ENCODE measurements at regions not wholly inside any gene's neighbourhood (a gene's known extent, or its start where the extent isn't known, plus 50 kb on each side); places are given as distances from the start of the nearest gene placed in this dataset.
"Not testable (repeated sequence)": the region's sequence is repeated elsewhere in the genome, so short reads cannot be mapped to it uniquely, and the experiment has no call there.

DNA sequence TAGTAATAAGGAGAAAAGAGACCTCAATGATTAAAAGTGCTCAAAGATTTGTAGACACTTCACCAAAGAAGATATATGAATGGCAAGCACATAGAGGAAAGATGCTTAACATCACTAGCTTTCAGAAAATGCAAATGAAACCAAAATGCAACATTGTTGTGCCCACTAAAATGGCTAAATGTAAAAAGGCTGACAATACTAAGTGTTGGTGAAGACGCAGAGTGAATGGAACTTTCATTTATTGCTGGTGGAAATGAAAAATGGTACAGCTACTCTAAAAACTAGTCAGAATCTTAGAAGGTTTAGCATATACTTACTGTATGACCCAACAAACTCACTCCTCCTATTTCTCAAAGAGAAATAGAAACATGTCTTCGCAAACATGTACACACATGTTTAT is 212.9 kb upstream of the PITRM1 start:
- no peak for DNase-seq (ENCODE audit: low read depth in 3 of 3)

DNA sequence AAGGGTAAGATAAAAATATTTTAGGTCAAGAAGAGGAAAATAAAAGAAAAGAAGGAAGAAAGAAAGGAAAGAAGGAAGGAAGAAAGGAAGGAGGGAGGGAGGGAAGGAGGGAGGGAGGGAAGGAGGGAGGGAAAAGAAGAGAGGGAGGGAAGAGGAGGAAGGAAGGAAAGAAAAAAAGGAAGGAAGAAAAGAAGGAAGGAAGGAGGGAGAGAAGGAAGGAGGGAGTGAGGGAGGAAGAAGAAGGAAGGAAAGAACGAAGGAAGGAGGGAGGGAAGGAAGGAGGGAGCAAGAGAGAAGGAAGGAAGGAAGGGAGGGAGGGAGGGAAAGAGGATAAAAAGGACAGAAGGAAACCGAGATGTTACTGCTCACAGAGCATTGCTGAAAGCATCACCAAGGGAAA is 209.5 kb upstream of the PITRM1 start:
- DNase-seq (ENCODE audit: low read depth in 3 of 3), result no peak

DNA sequence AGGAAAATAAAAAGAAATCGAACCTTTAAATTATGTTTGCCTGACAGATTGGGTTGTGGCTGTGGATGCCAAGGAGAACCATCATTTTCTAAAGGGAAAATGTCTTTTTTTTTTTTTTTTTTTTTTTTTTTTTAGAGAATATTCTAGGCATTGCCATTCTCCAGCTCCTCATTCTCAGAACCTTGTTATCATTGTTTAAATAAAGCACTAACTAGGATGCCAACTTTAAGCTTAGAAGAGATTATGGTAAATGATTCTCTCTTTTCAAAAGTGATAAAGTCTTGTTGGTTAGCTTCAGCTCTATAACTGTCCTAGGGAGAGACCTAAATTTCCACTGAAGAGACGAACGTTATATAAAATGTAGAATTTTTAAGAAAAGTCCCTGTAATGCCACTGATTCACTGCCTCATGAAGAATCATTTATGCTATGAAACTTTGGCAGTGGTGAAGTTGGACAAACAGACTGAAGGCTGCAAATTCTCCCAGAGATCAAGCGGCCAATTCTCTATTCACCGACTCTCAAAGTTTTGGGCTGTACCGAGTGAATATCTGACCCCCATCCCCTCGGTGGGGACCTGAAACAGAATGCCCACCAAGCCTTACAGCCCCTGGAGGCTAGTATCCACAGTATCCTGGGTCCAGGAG is 207.9 kb upstream of the PITRM1 start:
- no peak for DNase-seq (ENCODE audit: low read depth in 3 of 3)

DNA sequence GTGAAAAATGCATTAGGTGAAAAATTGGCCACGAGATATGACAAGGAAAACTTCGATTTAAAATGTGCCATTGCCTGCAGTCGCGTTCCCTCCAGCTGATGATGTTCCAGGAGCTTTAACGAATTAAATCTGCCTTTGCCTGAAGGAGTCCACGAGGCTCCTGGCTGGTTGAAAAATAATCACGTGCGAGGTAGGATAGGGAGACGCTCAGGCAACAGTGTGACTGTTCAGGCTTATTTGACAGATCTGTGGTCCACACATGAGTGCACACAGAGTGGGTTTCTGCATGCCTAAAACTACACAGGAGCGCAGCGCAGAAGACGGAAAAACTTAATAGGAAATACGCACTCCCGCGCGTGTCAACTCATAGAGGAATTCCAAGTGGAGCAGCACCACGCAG is 204.0 kb upstream of the PITRM1 start:
- DNase-seq (ENCODE audit: low read depth in 3 of 3), result no peak

DNA sequence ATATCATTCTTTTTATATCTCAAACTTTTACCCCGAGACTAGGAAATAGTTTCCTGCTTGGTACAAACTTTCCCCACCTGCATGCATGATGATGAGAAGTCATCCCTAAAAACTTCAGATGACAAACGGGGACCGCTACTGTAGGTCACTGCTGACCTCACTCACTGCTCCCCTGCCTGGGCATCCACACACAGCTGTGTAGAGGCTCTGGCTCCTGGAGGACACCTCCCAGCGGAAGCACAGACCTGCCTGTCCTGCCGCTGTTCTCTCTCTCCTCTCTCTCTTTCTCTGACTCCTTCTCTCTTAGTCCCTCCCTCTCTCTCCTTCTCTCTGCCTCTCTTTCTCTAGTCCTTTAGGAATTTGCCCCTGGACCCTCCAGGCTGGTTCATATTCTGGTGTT is 202.9 kb upstream of the PITRM1 start:
- DNase-seq (ENCODE audit: low read depth in 3 of 3), result no peak

DNA sequence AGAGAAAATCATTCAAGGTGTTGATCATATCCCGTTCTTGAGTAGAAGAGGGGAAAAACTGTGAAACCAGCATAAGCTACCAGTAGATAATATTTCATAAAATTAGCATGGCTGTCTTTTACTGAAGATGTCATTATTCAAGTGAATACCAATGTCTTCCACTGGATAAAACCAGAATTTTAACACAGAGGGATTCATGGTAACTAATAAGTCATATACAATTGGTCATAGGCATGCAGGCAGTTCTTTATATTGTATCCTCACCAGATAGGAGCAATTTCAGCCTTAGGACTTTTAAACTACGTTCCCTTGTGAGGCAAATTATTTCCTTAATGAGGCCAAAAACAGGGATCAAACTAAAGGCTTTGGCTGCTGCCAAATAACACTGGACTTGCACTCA is 202.3 kb upstream of the PITRM1 start:
- no peak for DNase-seq (ENCODE audit: low read depth in 3 of 3)

DNA sequence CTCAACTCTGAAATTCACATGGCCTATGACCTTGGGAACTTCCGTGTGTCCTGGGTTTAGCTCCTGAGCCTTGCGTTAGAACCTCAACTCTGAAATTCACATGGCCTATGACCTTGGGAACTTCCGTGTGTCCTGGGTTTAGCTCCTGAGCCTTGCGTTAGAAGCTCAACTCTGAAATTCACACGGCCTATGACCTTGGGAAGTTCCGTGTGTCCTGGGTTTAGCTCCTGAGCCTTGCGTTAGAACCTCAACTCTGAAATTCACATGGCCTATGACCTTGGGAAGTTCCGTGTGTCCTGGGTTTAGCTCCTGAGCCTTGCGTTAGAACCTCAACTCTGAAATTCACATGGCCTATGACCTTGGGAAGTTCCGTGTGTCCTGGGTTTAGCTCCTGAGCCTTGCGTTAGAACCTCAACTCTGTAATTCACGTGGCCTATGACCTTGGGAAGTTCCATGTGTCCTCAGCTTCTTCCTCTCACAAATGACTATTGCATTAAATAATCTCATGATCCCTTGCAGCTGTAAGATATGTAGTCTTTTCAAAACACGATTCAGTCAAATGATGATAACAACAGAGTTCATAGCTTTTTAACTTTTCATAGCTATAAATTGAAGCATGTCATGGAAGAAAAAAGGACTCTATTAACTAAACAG is 200.9 kb upstream of the PITRM1 start:
- not testable (repeated sequence) for DNase-seq (ENCODE audit: low read depth in 3 of 3)

DNA sequence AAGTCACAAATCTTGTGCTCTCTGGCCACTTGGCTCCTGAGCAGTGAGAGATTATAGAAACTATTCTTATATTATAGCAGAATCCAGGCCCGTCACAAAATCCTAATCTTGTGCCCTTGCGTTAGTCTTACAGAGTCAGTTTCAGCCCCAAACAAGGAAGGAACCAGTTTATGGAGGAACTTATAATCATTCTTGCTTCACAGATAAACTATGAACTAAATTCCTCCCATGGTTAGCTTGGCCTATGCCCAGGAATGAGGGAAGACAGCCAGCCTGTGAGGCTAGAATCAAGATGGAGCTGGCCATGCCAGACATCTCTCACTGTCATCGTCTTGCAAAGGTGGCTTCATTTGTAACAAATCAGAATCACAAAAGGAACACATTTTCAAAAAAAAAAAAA is 199.7 kb upstream of the PITRM1 start:
- DNase-seq (ENCODE audit: low read depth in 3 of 3), result no peak

DNA sequence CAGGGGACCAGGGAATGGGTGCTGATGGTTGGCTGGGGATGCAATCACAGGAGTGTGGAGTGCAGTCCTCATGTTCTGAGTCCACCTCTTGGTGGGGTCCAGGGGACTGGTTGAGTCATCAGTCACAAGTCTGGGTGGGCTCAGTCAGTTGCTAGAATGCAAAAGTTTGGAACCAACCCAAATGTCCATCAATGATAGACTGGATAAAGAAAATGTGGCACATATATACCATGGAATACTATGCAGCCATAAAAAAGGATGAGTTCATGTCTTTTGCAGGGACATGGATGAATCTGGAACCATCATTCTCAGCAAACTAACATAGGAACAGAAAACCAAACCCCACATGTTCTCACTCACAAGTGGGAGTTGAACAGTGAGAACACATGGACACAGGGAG is 199.0 kb upstream of the PITRM1 start:
- DNase-seq (ENCODE audit: low read depth in 3 of 3), result not testable (repeated sequence)

DNA sequence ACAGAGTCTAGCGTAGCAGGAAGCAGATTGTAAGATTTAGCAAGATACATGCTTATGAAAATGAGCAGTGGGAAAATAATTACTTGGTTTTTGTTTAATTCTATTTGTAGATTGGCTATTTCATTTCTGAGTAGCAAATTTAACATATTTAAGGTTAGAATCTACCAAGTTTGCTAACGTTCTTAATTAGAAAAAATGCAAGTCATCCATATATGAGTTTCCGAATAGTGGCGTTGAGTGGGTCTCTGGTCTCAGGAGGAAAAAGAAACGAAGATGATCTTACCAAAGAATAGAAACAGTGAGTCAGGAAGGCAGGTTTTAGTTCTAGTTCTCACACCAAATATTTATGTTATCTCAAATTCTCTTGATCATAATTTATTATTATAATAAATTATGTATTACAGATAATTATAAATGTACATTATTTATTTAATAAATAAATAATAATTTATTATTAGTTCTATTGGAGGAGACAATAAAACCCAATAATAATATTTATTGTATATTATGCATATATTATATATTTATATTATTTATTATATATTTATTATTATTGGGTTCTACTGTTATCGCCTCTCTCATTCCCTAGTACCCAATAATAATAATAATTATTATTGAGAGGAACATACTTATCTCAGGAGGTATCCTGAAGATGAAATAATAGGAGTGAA is 194.3 kb upstream of the PITRM1 start:
- DNase-seq (ENCODE audit: low read depth in 3 of 3), result no peak

DNA sequence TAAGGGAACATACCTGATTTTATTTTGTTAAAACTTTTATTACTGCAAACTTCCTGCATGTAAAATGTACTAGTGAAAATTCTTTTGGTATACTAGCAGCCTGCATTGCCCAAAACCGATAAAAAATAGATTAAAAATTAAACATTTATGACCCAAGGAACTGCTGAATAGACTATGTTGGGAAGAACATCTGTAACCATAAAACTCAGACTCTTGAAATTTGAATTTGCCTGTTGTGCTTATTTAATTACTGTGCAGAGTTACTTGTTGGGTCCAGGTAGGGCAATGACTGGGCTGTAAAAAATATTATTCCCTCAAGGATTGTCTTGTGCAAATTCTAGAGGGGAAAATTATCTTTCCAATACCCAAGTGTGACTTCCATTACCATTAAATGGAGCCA is 193.5 kb upstream of the PITRM1 start:
- no peak for DNase-seq (ENCODE audit: low read depth in 3 of 3)

DNA sequence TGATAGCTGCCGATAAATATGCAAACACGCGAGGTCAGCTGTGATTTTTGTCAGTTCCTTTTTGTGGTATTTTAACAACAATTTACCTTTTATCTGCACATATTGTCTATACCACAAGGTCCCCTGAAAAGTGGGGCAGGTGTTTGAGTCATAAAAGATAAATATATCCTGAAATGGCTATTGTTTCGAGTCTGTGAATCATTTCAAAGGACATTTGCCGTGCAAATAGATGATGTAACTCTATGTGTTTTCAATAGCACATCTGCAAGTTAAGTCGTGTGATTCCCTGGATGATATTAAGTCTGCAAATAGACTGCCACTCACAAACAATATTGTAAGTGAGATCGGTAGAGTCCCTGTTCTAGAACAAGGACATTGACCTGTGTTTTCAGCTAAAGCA is 193.0 kb upstream of the PITRM1 start:
- DNase-seq (ENCODE audit: low read depth in 3 of 3), result no peak

DNA sequence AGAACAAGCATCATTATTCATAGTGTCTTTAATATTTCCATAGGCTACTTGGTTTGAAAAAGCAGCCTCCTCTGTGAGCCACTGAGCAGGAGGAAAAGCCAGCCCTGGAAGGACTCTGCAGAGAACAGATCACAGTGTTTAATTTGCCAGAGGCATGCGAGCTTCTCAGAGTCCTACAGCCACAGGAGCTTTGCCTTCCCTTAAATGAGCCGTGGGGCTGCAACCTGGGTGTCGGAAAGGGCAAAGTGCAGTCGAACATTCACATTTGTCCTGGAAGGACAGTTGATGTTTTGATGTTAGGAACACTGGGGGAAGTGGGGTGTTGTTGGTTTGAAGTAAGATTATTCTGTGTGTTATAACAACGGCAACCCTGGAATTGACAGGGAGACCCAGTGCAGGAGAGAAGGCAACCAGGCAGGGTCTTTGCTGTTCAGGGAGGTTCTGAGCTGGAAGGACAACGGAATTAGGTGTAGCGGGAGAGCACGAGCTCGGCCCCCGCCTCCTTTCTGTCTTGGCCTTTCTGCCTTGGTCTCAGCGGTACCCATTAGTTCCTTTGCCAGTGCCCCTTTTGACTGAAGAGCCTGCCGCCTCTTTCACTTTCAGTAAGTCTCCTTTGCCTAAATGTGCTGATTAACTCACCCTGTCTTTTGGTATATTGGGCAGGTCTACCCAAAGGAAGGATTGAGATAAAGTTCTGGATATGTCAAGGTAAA is 192.3 kb upstream of the PITRM1 start:
- DNase-seq (ENCODE audit: low read depth in 3 of 3), result no peak

DNA sequence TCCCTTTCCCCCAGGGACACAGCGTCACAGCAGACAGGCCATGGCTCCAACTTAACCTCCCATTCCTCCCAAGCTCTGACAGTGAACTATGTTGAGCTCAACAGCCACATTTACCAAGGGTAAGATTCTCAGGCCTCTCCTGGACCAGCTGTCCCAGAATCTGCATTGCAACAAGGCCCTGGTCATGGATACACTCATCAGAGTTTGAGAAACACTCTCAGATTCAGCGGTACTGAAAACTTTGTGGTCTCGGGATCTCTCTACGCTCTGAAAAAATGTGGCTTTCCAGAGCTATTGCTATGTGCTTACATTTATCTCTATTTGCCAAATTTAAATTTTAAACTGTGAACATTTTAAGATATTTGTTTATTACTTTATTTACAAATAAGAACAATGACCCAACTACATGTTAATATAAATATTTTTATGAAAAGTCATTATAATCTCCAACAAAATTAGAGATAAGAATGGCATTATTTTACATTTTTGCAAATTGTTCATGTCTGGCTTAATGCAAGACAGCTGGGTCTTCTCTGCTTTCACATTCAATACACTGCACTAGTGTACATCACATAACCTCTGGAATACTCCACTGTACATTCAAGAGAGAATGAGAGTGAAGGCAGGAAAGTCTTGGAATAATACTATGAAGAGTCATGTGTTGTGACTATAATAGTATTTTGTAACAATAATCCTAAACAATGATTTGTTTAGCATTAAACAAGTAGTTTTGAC is 190.9 kb upstream of the PITRM1 start:
- no peak for DNase-seq (ENCODE audit: low read depth in 3 of 3)

DNA sequence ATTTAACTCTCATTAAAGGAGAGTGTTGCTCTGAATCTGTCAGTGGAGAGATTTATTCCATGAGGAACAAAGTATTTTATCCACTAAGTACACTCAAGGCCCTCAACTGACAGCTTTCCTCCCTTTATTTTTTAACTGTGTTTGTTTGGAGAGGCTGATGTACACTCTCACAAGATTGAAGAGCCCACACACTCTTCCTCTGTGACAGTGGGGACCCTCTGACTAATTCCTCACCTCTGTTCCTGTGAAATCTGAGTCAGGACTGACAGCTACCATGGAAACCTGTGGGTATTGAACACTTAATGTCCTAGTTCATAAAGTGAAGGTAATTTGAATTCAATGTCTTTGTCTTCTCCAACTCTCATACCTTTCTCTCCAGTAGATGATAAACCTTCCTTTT is 189.8 kb upstream of the PITRM1 start:
- no peak for DNase-seq (ENCODE audit: low read depth in 3 of 3)

DNA sequence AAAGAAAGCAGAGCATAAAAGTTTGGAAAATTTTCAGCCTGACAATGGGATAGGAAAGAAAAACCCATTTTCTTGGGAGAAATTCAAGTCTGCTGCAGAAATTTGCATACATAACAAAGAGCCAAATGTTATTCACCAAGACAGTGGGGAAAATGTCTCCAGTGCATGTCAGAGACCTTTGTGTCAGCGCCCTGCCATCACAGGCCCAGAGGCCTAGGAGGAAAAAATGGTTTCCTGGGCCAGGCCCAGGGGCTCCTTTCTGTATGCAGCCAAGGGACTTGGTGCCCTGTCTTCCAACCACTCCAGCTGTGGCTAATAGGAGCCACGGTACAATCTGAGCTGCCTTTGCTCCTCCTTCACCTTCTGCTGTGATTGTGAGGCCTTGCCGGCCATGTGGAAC is 189.1 kb upstream of the PITRM1 start:
- no peak for DNase-seq (ENCODE audit: low read depth in 3 of 3)

DNA sequence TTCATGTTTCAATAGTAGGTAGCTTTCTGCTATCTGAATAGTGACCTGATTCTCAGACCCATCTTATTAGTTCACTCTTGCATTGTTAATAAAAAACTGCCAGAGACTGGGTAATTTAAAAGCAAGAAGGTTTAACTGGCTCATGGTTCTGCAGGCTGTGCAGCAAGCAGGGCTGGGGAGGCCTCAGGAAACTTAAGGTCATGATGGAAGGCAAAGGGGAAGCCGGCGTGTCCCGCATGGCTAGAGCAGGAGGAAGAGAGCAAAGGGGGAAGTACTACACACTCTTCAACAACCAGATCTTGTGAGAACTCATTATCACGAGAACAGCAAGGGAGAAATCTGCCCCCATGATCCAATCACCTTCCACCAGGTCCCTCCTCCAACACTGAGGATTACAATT is 185.2 kb upstream of the PITRM1 start:
- DNase-seq (ENCODE audit: low read depth in 3 of 3), result no peak

DNA sequence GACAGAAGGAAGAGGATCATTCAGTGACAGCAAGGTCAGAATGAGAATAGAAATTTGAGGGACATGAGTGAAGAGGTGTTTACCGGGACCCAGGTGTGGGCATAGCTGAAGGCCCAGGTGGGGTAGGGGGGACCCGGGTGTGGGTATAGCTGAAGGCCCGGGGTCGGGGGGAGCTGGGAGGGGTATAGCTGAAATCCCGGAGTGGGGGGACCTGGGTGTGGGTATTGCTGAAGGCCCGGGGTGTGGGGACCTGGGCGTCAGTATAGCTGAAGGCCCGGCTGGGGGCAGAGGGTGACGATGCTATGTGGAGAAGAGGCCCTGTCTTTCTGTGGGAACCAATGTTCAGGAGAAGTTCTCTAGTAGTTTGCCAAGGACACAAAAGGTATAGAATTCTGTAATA is 183.0 kb upstream of the PITRM1 start:
- DNase-seq (ENCODE audit: low read depth in 3 of 3), result no peak

DNA sequence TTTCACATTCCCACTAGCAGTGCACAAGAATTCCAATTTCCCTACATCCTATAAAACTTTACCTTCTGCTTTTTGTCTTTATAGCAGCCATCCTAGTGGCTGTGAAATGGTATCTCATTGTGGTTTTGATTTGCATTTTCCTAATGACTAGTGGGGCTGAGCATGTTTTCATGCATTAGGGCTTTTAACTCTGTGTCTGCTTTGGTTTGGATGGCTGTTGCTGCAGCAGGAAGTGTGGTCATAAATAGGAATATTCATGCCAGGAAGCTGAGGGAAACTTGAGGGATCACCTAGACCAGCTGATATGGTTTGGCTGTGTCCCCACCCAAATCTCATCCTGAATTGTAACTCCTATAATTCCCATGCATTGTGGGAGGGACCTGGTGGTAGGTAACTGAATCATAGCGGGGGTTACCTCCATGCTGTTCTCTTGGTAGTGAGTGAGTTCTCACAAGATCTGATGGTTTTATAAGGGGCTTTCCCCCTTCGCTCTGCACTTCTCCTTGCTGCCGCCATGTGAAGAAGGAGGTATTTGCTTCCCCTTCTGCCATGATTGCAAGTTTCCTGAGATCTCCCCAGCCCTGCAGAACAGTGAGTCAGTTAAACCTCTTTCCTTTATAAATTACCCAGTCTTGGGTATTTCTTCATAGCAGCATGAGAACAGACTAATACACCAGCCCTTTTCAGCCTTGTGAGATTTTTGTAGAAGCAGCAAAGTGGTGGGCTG is 181.8 kb upstream of the PITRM1 start:
- no peak for DNase-seq (ENCODE audit: low read depth in 3 of 3)

DNA sequence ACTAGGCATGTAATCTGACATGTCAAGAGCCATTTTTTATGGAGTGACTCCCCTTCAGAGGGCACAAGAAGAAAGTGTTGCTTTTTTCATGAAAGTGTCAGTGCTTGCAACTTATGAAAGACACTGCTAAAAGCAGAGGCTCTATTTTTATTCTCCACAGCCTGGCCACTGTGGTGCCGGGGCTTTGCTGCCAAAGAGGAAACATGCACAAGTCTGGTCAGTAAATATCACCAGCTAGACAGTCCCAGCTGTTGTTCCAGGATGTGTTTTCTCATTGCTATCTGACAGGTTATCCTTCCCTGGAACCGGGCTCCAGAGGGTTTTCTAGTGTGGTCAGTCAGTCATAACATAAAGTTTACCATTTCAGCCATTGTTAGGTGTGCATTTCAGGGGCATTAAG is 180.7 kb upstream of the PITRM1 start:
- DNase-seq (ENCODE audit: low read depth in 3 of 3), result no peak

DNA sequence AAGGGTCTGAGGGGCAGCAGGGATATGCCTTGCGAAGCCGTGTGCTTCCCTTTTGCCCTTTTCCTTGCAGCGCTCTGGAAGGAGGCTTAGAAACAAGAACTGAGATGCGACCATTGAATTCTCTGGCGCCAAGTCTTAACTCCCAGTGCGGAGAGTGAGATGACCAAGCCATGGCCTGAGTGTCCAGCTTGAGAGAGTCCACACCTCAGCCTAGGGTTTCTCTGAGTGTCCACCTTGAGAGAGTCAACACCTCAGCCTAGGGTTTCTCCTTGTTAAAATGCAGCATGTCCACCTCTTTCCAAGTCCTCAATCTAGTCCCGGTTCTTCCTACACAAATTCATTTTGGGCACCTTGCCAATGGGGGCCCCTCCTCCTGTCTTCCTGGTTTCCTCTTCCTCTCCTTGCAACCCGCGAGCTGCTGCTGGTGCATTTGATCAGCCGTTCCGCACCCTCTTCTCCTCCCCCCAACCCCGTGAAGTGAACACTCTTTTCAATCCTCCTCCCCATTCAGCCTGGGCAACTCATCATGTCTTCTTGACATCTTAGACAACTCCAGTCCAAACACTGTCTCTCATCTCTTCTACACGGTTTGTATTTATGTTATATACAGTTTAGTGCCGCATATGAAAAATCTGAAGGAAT is 178.2 kb upstream of the PITRM1 start:
- DNase-seq (ENCODE audit: low read depth in 3 of 3), result no peak

Data from stimulated activated CD4-positive, alpha-beta T cell treated with anti-CD3 and anti-CD28 coated beads, TNF-alpha, amount 100 ng/mL, for 48 hours (primary cell).